A673 (cell line): ENCODE measurements at regions not wholly inside any gene's neighbourhood (a gene's known extent, or its start where the extent isn't known, plus 50 kb on each side); places are given as distances from the start of the nearest gene placed in this dataset.

Source experiments
- CTCF ChIP-seq: fragments of 300-800, 200-600 bp; sonication (generic); conservative IDR thresholded peaks from 2 replicates; pipeline ENCODE4 v1.5.1; 2017; ENCODE audit warnings: low read depth, mild to moderate bottlenecking, antibody characterized with exemption, low read length, moderate library complexity, mixed read lengths
- EZH2 ChIP-seq: fragments of 200-600 bp; sonication (generic); IDR thresholded peaks from 2 replicates; pipeline ENCODE4 v1.6.1; 2017; ENCODE audit warnings: borderline replicate concordance, low read depth, mild to moderate bottlenecking, mixed read lengths, antibody characterized with exemption, low read length; ENCODE audit not compliant: poor library complexity, severe bottlenecking

GRCh38 chr2:58508006-58508405, 266.9 kb upstream of the FANCL start:
- TF ChIP-seq CTCF = no peak
- TF ChIP-seq EZH2 = no peak
